Endothelial cell of umbilical vein (primary cell): ENCODE measurements at regions not wholly inside any gene's neighbourhood (a gene's known extent, or its start where the extent isn't known, plus 50 kb on each side); places are given as distances from the start of the nearest gene placed in this dataset.
"Not testable (repeated sequence)": the region's sequence is repeated elsewhere in the genome, so short reads cannot be mapped to it uniquely, and the experiment has no call there.

Experiments used
- BruUV-seq: library from RNA; stranded (reverse); fragments of 400-500 nt; replicated peaks from 2 replicates; lab custom pipeline; 2021; lab: Mats Ljungman, UMichigan
- CTCF ChIA-PET: fragments of 300-600, 350-600 bp; sonication (Branson Sonifier 250); formaldehyde crosslinking; loops from one replicate; lab custom pipeline; 2021; ENCODE audit warnings: antibody characterized with exemption, inconsistent platforms; lab: Charles Lee
- POLR2A ChIA-PET: fragments of 300-600, 350-600 bp; sonication (Branson Sonifier 250); formaldehyde crosslinking; loops from one replicate; lab custom pipeline; 2021; ENCODE audit warnings: antibody characterized with exemption, inconsistent platforms; lab: Charles Lee
- DNase-seq: peaks from one replicate; pipeline ENCODE4 v3.0.0-alpha.2; 2011; ENCODE audit warnings: low read depth, low spot score
- FAIRE-seq: peaks from 2 replicates; lab custom pipeline; 2011; peaks lifted over from hg19 to GRCh38; lab: Jason Lieb, UNC
- H2AFZ ChIP-seq: 2 replicates; pipeline ENCODE4 v1.6.0; 2012; ENCODE audit warnings: low read depth, low read length, control low read depth, inconsistent platforms
- H3K27ac ChIP-seq: 2 replicates; pipeline ENCODE4 v1.5.1; 2011; ENCODE audit warnings: low read depth, mild to moderate bottlenecking, control low read depth, low read length, moderate library complexity; ENCODE audit not compliant: insufficient read depth
- H3K27me3 ChIP-seq, 2 experiments: 2 replicates each; pipeline versions ENCODE4 v1.6.0 to v1.6.1; 2011; ENCODE audit warnings: low read length in 2 of 2, mixed read lengths in 1 of 2; ENCODE audit not compliant: control insufficient read depth in 2 of 2, insufficient read depth in 2 of 2
- H3K36me3 ChIP-seq, 2 experiments: 2 replicates in 1 of 2; 3 replicates in 1 of 2; pipeline ENCODE4 v1.5.1; 2011; ENCODE audit warnings: low read length in 2 of 2, mild to moderate bottlenecking in 1 of 2, moderate library complexity in 1 of 2; ENCODE audit not compliant: control insufficient read depth in 2 of 2, insufficient read depth in 2 of 2; ENCODE audit errors: extremely low read depth in 1 of 2
- H3K4me1 ChIP-seq: 3 replicates; pipeline ENCODE4 v1.5.1; 2011; ENCODE audit warnings: mild to moderate bottlenecking, low read length; ENCODE audit not compliant: control insufficient read depth, insufficient read depth; ENCODE audit errors: extremely low read depth
- H3K4me2 ChIP-seq: 2 replicates; pipeline ENCODE4 v1.6.1; 2011; ENCODE audit warnings: low read length, control low read depth, mixed read lengths; ENCODE audit not compliant: insufficient read depth
- H3K4me3 ChIP-seq, 3 experiments: fragments of 200-600 bp in 1 of 3; sonication (generic), shearing (Covaris generic) in 1 of 3; replicated peaks in 1 of 3; 2 replicates each; pipeline ENCODE4 v1.5.1; 2011 to 2016; ENCODE audit warnings: control low read depth in 3 of 3, low read length in 3 of 3, mild to moderate bottlenecking in 2 of 3, inconsistent platforms in 1 of 3, low read depth in 1 of 3, moderate library complexity in 1 of 3; ENCODE audit not compliant: insufficient read depth in 1 of 3
- H3K79me2 ChIP-seq: 2 replicates; pipeline ENCODE4 v1.6.0; 2012; ENCODE audit warnings: low read length, inconsistent platforms; ENCODE audit not compliant: control insufficient read depth, insufficient read depth
- H3K9ac ChIP-seq: replicated peaks from 2 replicates; pipeline ENCODE3; 2011; ENCODE audit warnings: low read length, control low read depth; ENCODE audit not compliant: insufficient read depth; ENCODE audit errors: extremely low read depth
- H3K9me1 ChIP-seq: replicated peaks from 3 replicates; pipeline ENCODE4 v1.6.0; 2011; ENCODE audit warnings: mild to moderate bottlenecking, low read length; ENCODE audit not compliant: control insufficient read depth, insufficient read depth; ENCODE audit errors: extremely low read depth
- H3K9me3 ChIP-seq: replicated peaks from 2 replicates; pipeline ENCODE4 v1.5.1; 2012; ENCODE audit warnings: low read length, inconsistent platforms; ENCODE audit not compliant: control insufficient read depth, insufficient read depth
- H4K20me1 ChIP-seq: replicated peaks from 2 replicates; pipeline ENCODE3; 2011; ENCODE audit warnings: mild to moderate bottlenecking, low read length; ENCODE audit not compliant: control insufficient read depth, insufficient read depth; ENCODE audit errors: extremely low read depth
- CTCF ChIP-seq, 2 donors: IDR thresholded peaks; 1 replicate in 1 of 2; 2 replicates in 1 of 2; pipeline ENCODE4 v1.5.1; 2011; ENCODE audit warnings: low read length in 2 of 2, mild to moderate bottlenecking in 2 of 2, moderate library complexity in 2 of 2, control low read depth in 1 of 2, inconsistent platforms in 1 of 2, low read depth in 1 of 2; ENCODE audit not compliant: insufficient read depth in 1 of 2; ENCODE audit errors: extremely low read depth in 1 of 2
- EZH2 ChIP-seq: IDR thresholded peaks from 2 replicates; pipeline ENCODE4 v1.6.1; 2012; ENCODE audit warnings: borderline replicate concordance, low read depth, mild to moderate bottlenecking, moderate library complexity, low read length, inconsistent platforms; ENCODE audit not compliant: severe bottlenecking
- FOS ChIP-seq: IDR thresholded peaks from 2 replicates; pipeline ENCODE4 v1.6.1; 2011; ENCODE audit warnings: mild to moderate bottlenecking, low read length, moderate library complexity, borderline replicate concordance; ENCODE audit not compliant: insufficient read depth
- GATA2 ChIP-seq: IDR thresholded peaks from 2 replicates; pipeline ENCODE4 v1.7.0; 2011; ENCODE audit warnings: low read depth, mild to moderate bottlenecking, moderate library complexity, mixed read lengths, low read length; ENCODE audit not compliant: insufficient read length, insufficient read depth
- JUN ChIP-seq: IDR thresholded peaks from 2 replicates; pipeline ENCODE4 v1.6.1; 2011; ENCODE audit warnings: borderline replicate concordance, low read depth; ENCODE audit not compliant: insufficient read length, insufficient read depth
- MYC ChIP-seq: IDR thresholded peaks from one replicate; pipeline ENCODE4 v1.6.1; 2011; ENCODE audit warnings: mild to moderate bottlenecking, low read depth, low read length
- POLR2A ChIP-seq: IDR thresholded peaks from 2 replicates; pipeline ENCODE4 v1.6.1; 2012; ENCODE audit warnings: low read depth, mild to moderate bottlenecking, control low read depth, low read length
- POLR2AphosphoS5 ChIP-seq: IDR thresholded peaks from 2 replicates; pipeline ENCODE4 v1.6.1; 2012; ENCODE audit warnings: low read depth, mild to moderate bottlenecking, control low read depth, low read length, moderate library complexity; ENCODE audit not compliant: insufficient read depth
- dilution Hi-C: fragments of 300-500 bp; cut with MboI; formaldehyde crosslinking; loops from one replicate; pipeline ENCODE4 v1.15.0; 2019; ENCODE audit warnings: low sequenced_read_pairs; ENCODE audit not compliant: extremely low pct_ligation_motif_present
- intact Hi-C: fragments of 100-400 bp; cut with micrococcal nuclease; formaldehyde crosslinking; loops from one replicate; pipeline ENCODE4 v1.10.0; 2022
- TF ChIP-seq, protein P1 (sequence below): IDR thresholded peaks from 2 replicates; pipeline ENCODE4 v1.6.1; 2011; ENCODE audit not compliant: insufficient read depth, insufficient read length

- no peaks in the 10 kb centered on the region for H3K27me3 ChIP-seq
- no peak overlapping the region for H3K9ac ChIP-seq
- no peak overlapping the region for H3K27ac ChIP-seq
- no peak for FAIRE-seq
- H3K4me2 ChIP-seq: no peak overlapping the region
- no peaks in the 10 kb centered on the region for H3K36me3 ChIP-seq
- H2AFZ ChIP-seq: no peak overlapping the region
- no peaks in the 10 kb centered on the region for H3K4me1 ChIP-seq
- CTCF ChIA-PET: no interaction called here
- TF ChIP-seq POLR2A: no peak
- no peaks in the 10 kb centered on the region for H3K79me2 ChIP-seq
- H4K20me1 ChIP-seq: no peaks in the 10 kb centered on the region
- no peaks in the 10 kb centered on the region for H3K9me1 ChIP-seq
- H3K9me3 ChIP-seq: peaks cover 3% of the 10 kb centered on the region
- no peak overlapping the region for H3K4me3 ChIP-seq
- dilution Hi-C loops (no loop called here), intact Hi-C loops (no loop called here)
- BruUV-seq: no TSS peak
- POLR2A ChIA-PET: no interaction called here
- no peak for DNase-seq
These were observed 231.2 kb upstream of the CADM2 start for GRCh38 chr3:84727616-84728015.

DNA sequence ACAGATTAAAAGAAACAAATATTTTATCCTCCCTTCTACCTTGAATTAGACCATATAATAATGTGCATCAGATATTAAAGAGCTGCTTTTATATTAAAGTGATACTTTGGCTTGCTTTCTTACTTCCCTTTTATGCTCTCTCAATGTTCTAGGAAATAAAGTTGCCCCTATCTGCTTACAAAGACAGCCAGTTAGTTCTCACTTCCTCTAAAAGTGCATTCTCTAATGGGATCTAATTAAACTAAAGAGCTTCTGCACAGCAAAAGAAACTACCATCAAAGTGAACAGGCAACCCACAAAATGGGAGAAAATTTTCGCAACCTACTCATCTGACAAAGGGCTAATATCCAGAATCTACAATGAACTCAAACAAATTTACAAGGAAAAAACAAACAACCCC lies 224.1 kb upstream of the CADM2 start:
- dilution Hi-C loops, POLR2A ChIA-PET: not testable (repeated sequence)

GRCh38 chr3:84738086-84738485 lies 220.7 kb upstream of the CADM2 start:
- Histone ChIP-seq H3K4me2 (no peak overlapping the region), H2AFZ (no peak overlapping the region), H3K36me3 (no peaks in the 10 kb centered on the region), H3K9me3 (no peaks in the 10 kb centered on the region), H3K4me1 (no peaks in the 10 kb centered on the region), H3K9me1 (no peaks in the 10 kb centered on the region), H3K79me2 (no peaks in the 10 kb centered on the region), H3K4me3 (no peak overlapping the region), H4K20me1 (no peaks in the 10 kb centered on the region), H3K9ac (no peak overlapping the region), H3K27me3 (no peaks in the 10 kb centered on the region), H3K27ac (no peak overlapping the region)
- POLR2A ChIA-PET: no interaction called here
- BruUV-seq: no TSS peak
- dilution Hi-C loops (no loop called here), intact Hi-C loops (no loop called here)
- FAIRE-seq (no peak), DNase-seq (no peak)
- CTCF ChIA-PET: no interaction called here
- TF ChIP-seq, protein P1, sequence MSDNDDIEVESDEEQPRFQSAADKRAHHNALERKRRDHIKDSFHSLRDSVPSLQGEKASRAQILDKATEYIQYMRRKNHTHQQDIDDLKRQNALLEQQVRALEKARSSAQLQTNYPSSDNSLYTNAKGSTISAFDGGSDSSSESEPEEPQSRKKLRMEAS: no peak
- no peak for TF ChIP-seq EZH2
- no peak for TF ChIP-seq POLR2A
- no peak for TF ChIP-seq CTCF (IDR thresholded peaks at IDR 0.05; ENCODE audit: extremely low read depth in 1 of 2, insufficient read depth in 1 of 2, low read depth in 1 of 2, low read length in 2 of 2)
- TF ChIP-seq FOS: no peak
- TF ChIP-seq JUN: no peak
- no peak for TF ChIP-seq MYC
- TF ChIP-seq POLR2AphosphoS5: no peak
- TF ChIP-seq GATA2: no peak

More for the DNA sequence above, 224.1 kb upstream of the CADM2 start:
- H3K4me2 ChIP-seq, H4K20me1 ChIP-seq, H3K27ac ChIP-seq, H3K9ac ChIP-seq, H3K36me3 ChIP-seq, H3K4me3 ChIP-seq, FAIRE-seq, H3K79me2 ChIP-seq, H3K9me1 ChIP-seq, H3K4me1 ChIP-seq, BruUV-seq, DNase-seq, H2AFZ ChIP-seq, H3K9me3 ChIP-seq, H3K27me3 ChIP-seq, intact Hi-C loops, CTCF ChIA-PET: not testable (repeated sequence)
